Nephron progenitor cell (in vitro differentiated cells): ENCODE measurements at regions not wholly inside any gene's neighbourhood (a gene's known extent, or its start where the extent isn't known, plus 50 kb on each side); places are given as distances from the start of the nearest gene placed in this dataset.
A peak's percentile ranks its signal among the peaks of the same experiment; 100 is the strongest.

ENCODE experiments used
- DNase-seq: peaks from one replicate; pipeline ENCODE4 v3.0.0; 2021
- H3K27ac Mint-ChIP-seq: 2 replicates; pipeline ENCODE4 v1.8.0; 2021; ENCODE audit warnings: mild to moderate bottlenecking, moderate library complexity, mixed read lengths
- H3K27me3 Mint-ChIP-seq: 2 replicates; pipeline ENCODE4 v1.8.0; 2021; ENCODE audit warnings: mild to moderate bottlenecking, low read depth, mixed read lengths; ENCODE audit not compliant: poor library complexity
- H3K36me3 Mint-ChIP-seq: 2 replicates; pipeline ENCODE4 v1.8.0; 2021; ENCODE audit warnings: low read depth, mixed read lengths
- H3K4me1 Mint-ChIP-seq: 2 replicates; pipeline ENCODE4 v1.8.0; 2021; ENCODE audit warnings: mixed read lengths
- H3K4me3 Mint-ChIP-seq: 2 replicates; pipeline ENCODE4 v1.8.0; 2021; ENCODE audit warnings: mild to moderate bottlenecking, moderate library complexity, mixed read lengths
- H3K9me3 Mint-ChIP-seq: 2 replicates; pipeline ENCODE4 v1.8.0; 2021; ENCODE audit warnings: mild to moderate bottlenecking, moderate library complexity, mixed read lengths
- CTCF ChIP-seq: fragments of 200-600 bp; sonication (generic); IDR thresholded peaks from 2 replicates; pipeline ENCODE4 v1.5.0; 2021; ENCODE audit warnings: antibody characterized with exemption

- Mint-ChIP-seq H3K4me3 (no peak overlapping the region), H3K27me3 (peaks cover 15% of the 10 kb centered on the region), H3K27ac (peak overlapping the region; percentile 9), H3K36me3 (no peaks in the 10 kb centered on the region), H3K4me1 (peaks cover 14% of the 10 kb centered on the region), H3K9me3 (no peaks in the 10 kb centered on the region)
- DNase-seq: no peak
- TF ChIP-seq CTCF: no peak
These were observed 247.7 kb upstream of the ZNF462 start for GRCh38 chr9:106615118-106615889.

- H3K27me3 Mint-ChIP-seq: peaks cover 15% of the 10 kb centered on the region
- no peak overlapping the region for H3K27ac Mint-ChIP-seq
- TF ChIP-seq CTCF: no peak
- H3K36me3 Mint-ChIP-seq: no peaks in the 10 kb centered on the region
- no peak for DNase-seq
- H3K9me3 Mint-ChIP-seq: no peaks in the 10 kb centered on the region
- peaks cover 22% of the 10 kb centered on the region for H3K4me1 Mint-ChIP-seq
- H3K4me3 Mint-ChIP-seq: no peak overlapping the region
These were observed 246.9 kb upstream of the ZNF462 start for GRCh38 chr9:106616026-106616425.

- peaks cover 30% of the 10 kb centered on the region for H3K4me1 Mint-ChIP-seq
- no peak overlapping the region for H3K27ac Mint-ChIP-seq
- H3K27me3 Mint-ChIP-seq: peaks cover 15% of the 10 kb centered on the region
- no peak overlapping the region for H3K4me3 Mint-ChIP-seq
- DNase-seq: no peak
- no peaks in the 10 kb centered on the region for H3K36me3 Mint-ChIP-seq
- TF ChIP-seq CTCF: no peak
- H3K9me3 Mint-ChIP-seq: no peaks in the 10 kb centered on the region
These were observed 246.1 kb upstream of the ZNF462 start for GRCh38 chr9:106616851-106617345.

- Mint-ChIP-seq H3K4me3 (no peak overlapping the region), H3K27ac (no peak overlapping the region), H3K27me3 (peaks cover 15% of the 10 kb centered on the region), H3K9me3 (no peaks in the 10 kb centered on the region), H3K36me3 (no peaks in the 10 kb centered on the region), H3K4me1 (peaks cover 38% of the 10 kb centered on the region)
- no peak for DNase-seq
- TF ChIP-seq CTCF: no peak
These were observed 243.8 kb upstream of the ZNF462 start for GRCh38 chr9:106619211-106619610.

DNA sequence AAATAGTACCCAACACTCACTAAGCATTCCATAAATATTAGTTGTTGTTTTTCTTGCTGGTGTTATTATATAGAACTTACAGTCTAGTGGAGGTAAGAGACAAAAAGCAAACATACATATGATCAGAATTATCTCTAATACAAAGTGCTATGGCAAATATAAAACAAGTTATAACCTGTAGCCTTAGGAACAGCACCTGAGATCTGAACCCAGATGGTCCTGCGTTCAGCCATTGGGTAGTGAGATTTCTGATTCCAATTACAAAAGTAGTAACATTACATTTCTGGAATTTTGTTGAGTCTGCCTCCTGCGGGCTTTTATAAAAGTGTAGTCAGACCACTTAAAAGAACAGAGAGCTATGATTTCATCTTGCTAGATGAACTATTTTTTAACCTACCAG is 242.9 kb upstream of the ZNF462 start:
- Mint-ChIP-seq H3K9me3 (no peaks in the 10 kb centered on the region), H3K36me3 (no peaks in the 10 kb centered on the region), H3K4me1 (peaks cover 31% of the 10 kb centered on the region), H3K4me3 (no peak overlapping the region), H3K27me3 (peaks cover 9% of the 10 kb centered on the region), H3K27ac (no peak overlapping the region)
- no peak for TF ChIP-seq CTCF
- DNase-seq: no peak

- Mint-ChIP-seq H3K4me3 (peak overlapping the region; percentile 14), H3K27me3 (peaks cover 6% of the 10 kb centered on the region), H3K36me3 (no peaks in the 10 kb centered on the region), H3K4me1 (peaks cover 24% of the 10 kb centered on the region), H3K9me3 (no peaks in the 10 kb centered on the region), H3K27ac (peak overlapping the region; percentile 77)
- DNase-seq: peak; percentile 21
- TF ChIP-seq CTCF: no peak
These were observed 242.1 kb upstream of the ZNF462 start for GRCh38 chr9:106620866-106621265.
